HG03066 (cell line): ENCODE measurements at regions not wholly inside any gene's neighbourhood (a gene's known extent, or its start where the extent isn't known, plus 50 kb on each side); places are given as distances from the start of the nearest gene placed in this dataset.
"Not testable (repeated sequence)": the region's sequence is repeated elsewhere in the genome, so short reads cannot be mapped to it uniquely, and the experiment has no call there.

Experiments used
- ATAC-seq: cut with Tn5 transposase; IDR thresholded peaks from one replicate; pipeline ENCODE4 v1.9.1; 2021; ENCODE audit warnings: low read depth; ENCODE audit not compliant: unreplicated experiment

- ATAC-seq: no peak
Observed at GRCh38 chrX:9258421-9259104, 206.3 kb upstream of the TBL1X start.

- no peak for ATAC-seq
Observed at GRCh38 chrX:9260603-9261002, 204.3 kb upstream of the TBL1X start.

- ATAC-seq: no peak
Observed at GRCh38 chrX:9267415-9267814, 197.4 kb upstream of the TBL1X start.

- no peak for ATAC-seq
Observed at GRCh38 chrX:9269134-9269533, 195.7 kb upstream of the TBL1X start.

- ATAC-seq: no peak
Observed at GRCh38 chrX:9271789-9272525, 192.9 kb upstream of the TBL1X start.

- ATAC-seq: no peak
Observed at GRCh38 chrX:9273744-9274143, 191.1 kb upstream of the TBL1X start.

GRCh38 chrX:9278475-9279233 lies 186.2 kb upstream of the TBL1X start:
- ATAC-seq: no peak

GRCh38 chrX:9279234-9279544 lies 185.7 kb upstream of the TBL1X start:
- ATAC-seq: no peak

- no peak for ATAC-seq
Observed at GRCh38 chrX:9280831-9281230, 184.0 kb upstream of the TBL1X start.

GRCh38 chrX:9282325-9282724 lies 182.5 kb upstream of the TBL1X start:
- no peak for ATAC-seq

GRCh38 chrX:9285342-9285771 lies 179.5 kb upstream of the TBL1X start:
- no peak for ATAC-seq

GRCh38 chrX:9286234-9286633 lies 178.6 kb upstream of the TBL1X start:
- ATAC-seq: no peak

- no peak for ATAC-seq
Observed at GRCh38 chrX:9291629-9292028, 173.2 kb upstream of the TBL1X start.

GRCh38 chrX:9293051-9293496 lies 171.8 kb upstream of the TBL1X start:
- ATAC-seq: no peak

GRCh38 chrX:9293903-9294302 lies 171.0 kb upstream of the TBL1X start:
- ATAC-seq: no peak

- no peak for ATAC-seq
Observed at GRCh38 chrX:9295551-9295950, 169.3 kb upstream of the TBL1X start.

GRCh38 chrX:9298221-9298620 lies 166.6 kb upstream of the TBL1X start:
- no peak for ATAC-seq

- ATAC-seq: not testable (repeated sequence)
Observed at GRCh38 chrX:9299681-9300080, 165.2 kb upstream of the TBL1X start.

GRCh38 chrX:9301836-9302235 lies 163.0 kb upstream of the TBL1X start:
- no peak for ATAC-seq

- ATAC-seq: no peak
Observed at GRCh38 chrX:9302381-9302780, 162.5 kb upstream of the TBL1X start.

GRCh38 chrX:9308426-9308825 lies 156.4 kb upstream of the TBL1X start:
- no peak for ATAC-seq

GRCh38 chrX:9310616-9311015 lies 154.2 kb upstream of the TBL1X start:
- ATAC-seq: no peak
